Pancreas (tissue), 10 donors: ENCODE measurements at regions not wholly inside any gene's neighbourhood (a gene's known extent, or its start where the extent isn't known, plus 50 kb on each side); places are given as distances from the start of the nearest gene placed in this dataset.
A peak's percentile ranks its signal among the peaks of the same experiment; 100 is the strongest.

Source experiments
- ATAC-seq, 4 donors: fragments of 200-7000 bp; cut with Tn5 transposase; one replicate each; pipeline versions ENCODE4 v1.8.0 to v1.9.1; 2020; ENCODE audit warnings: mild to moderate bottlenecking in 4 of 4, moderate library complexity in 4 of 4
- DNase-seq, 6 donors: peaks; one replicate each; pipeline ENCODE4 v3.0.0-alpha.2; 2020
- FAIRE-seq: peaks from 2 replicates; lab custom pipeline; 2012; peaks lifted over from hg19 to GRCh38; lab: Jason Lieb, UNC
- H3K27ac ChIP-seq, 4 donors: fragments of 200-600 bp; sonication (generic); 1 replicate in 3 of 4; 2 replicates in 1 of 4; pipeline versions ENCODE4 v1.5.0 to v1.8.0; 2020
- H3K27me3 ChIP-seq, 4 donors: fragments of 200-600 bp; one replicate each; pipeline ENCODE4 v1.8.0; 2021
- H3K36me3 ChIP-seq, 3 donors: fragments of 200-600 bp; sonication (generic) in 1 of 3; one replicate each; pipeline versions ENCODE4 v1.5.0 to v1.8.0; 2020 to 2021
- H3K4me1 ChIP-seq, 3 donors: fragments of 200-600 bp; one replicate each; pipeline ENCODE4 v1.8.0; 2021
- H3K4me3 ChIP-seq, 4 donors: fragments of 200-600 bp; sonication (generic) in 2 of 4; one replicate each; pipeline versions ENCODE4 v1.5.0 to v1.8.0; 2020 to 2021
- H3K9me3 ChIP-seq, 4 donors: fragments of 200-600 bp; one replicate each; pipeline ENCODE4 v1.8.0; 2021
- WGBS, 2 donors: extraction: QIAGEN DNeasy Blood & Tissue Kit; methylation state at CpG; one replicate each; pipeline ENCODE4 v1.1.7; 2013; 5-methylcytosine and 5-hydroxymethylcytosine counted together
- intact Hi-C, 3 donors: fragments of 100-400 bp; cut with DNase I; formaldehyde crosslinking; loops; one replicate each; pipeline versions ENCODE4 v1.11.1 to v1.14.2; 2022
- TF ChIP-seq, protein P1 (sequence below), 4 donors: fragments of 200-600 bp; sonication (generic) in 3 of 4; IDR thresholded peaks; one replicate each; pipeline versions ENCODE4 v1.5.0 to v1.8.0; 2021; ENCODE audit warnings: antibody characterized with exemption in 4 of 4
- donor health status: healthy with polysubstance abuse.
- donor health status: DM: no; HTN: no; CAD: no; lungs with moderate emphysema.
- donor health status: DM: no; HTN: no; CAD: no.
- donor health status: control.
- donor health status: control.
- donor health status: Bipolar disorder and iron deficiency.
- donor health status: DM: yes; HTN: yes; CAD: no.
- donor health status: DM: no; HTN: no; CAD: no.
- donor health status: DM: no; HTN: no; CAD: no.
- donor health status: DM: yes; HTN: yes; CAD: no.

DNA sequence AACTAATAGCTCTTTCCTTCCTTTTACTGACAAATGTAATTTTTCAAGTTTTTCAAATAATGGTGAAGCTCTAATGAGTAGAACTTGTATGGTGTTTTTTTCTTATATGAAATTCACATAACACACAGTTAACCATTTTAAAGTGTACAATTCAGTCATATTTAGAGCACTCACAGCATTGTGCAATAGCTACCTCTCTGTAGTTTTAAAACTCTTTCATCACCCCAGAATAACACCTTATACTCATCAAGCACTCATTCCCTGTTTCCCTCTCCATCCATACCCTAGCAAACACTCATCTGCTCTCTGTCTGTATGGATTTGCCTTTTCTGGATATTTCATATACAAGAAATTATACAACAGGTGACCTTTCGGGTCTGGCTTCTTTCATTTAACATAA lies 207.9 kb upstream of the SLC38A2 start:
- Histone ChIP-seq H3K4me3 (no peak overlapping the region), H3K9me3 (no peaks in the 10 kb centered on the region), H3K27ac (no peak overlapping the region), H3K36me3 (no peaks in the 10 kb centered on the region), H3K27me3 (no peaks in the 10 kb centered on the region), H3K4me1 (peaks cover 0 to 13% (median 0%) of the 10 kb centered on the region in 3 donors)
- intact Hi-C loops = no loop called here
- FAIRE-seq = no peak
- WGBS, 2 donors = 93 to 98% methylated on average over 1 of the region's 1 CpG
- TF ChIP-seq, protein P1, sequence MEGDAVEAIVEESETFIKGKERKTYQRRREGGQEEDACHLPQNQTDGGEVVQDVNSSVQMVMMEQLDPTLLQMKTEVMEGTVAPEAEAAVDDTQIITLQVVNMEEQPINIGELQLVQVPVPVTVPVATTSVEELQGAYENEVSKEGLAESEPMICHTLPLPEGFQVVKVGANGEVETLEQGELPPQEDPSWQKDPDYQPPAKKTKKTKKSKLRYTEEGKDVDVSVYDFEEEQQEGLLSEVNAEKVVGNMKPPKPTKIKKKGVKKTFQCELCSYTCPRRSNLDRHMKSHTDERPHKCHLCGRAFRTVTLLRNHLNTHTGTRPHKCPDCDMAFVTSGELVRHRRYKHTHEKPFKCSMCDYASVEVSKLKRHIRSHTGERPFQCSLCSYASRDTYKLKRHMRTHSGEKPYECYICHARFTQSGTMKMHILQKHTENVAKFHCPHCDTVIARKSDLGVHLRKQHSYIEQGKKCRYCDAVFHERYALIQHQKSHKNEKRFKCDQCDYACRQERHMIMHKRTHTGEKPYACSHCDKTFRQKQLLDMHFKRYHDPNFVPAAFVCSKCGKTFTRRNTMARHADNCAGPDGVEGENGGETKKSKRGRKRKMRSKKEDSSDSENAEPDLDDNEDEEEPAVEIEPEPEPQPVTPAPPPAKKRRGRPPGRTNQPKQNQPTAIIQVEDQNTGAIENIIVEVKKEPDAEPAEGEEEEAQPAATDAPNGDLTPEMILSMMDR (IDR thresholded peaks at IDR 0.05) = no peak
- DNase-seq = no peak
- ATAC-seq = no peak

DNA sequence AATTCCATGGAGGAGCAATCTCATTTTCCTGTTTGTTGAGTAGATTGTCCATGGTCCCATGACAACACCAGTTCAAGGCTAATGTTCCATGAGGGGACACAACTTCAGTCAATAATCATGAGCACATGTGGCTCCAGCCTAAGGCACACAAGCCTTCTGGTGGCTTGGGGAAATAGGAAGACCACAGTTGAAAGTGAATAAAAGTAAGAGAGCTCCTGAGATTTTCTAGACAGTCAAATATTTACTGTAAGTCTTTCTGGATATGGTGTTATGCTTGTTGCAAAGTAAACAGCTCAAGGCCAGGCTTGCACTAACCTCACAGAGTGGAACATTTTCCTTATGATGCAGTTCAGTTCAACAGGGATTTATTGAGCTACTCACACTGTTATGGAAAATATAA lies 206.9 kb upstream of the SLC38A2 start:
- no peaks in the 10 kb centered on the region for H3K27me3 ChIP-seq
- intact Hi-C loops = no loop called here
- no peak overlapping the region for H3K4me3 ChIP-seq
- no peak overlapping the region for H3K27ac ChIP-seq
- H3K9me3 ChIP-seq = no peaks in the 10 kb centered on the region
- H3K36me3 ChIP-seq = no peaks in the 10 kb centered on the region
- TF ChIP-seq, protein P1 (IDR thresholded peaks at IDR 0.05) = no peak
- no peak for FAIRE-seq
- peak in 3 of 4 donors; percentile 70 to 96 (median 74) for ATAC-seq
- peaks cover 0 to 13% (median 0%) of the 10 kb centered on the region in 3 donors for H3K4me1 ChIP-seq
- no peak for DNase-seq

DNA sequence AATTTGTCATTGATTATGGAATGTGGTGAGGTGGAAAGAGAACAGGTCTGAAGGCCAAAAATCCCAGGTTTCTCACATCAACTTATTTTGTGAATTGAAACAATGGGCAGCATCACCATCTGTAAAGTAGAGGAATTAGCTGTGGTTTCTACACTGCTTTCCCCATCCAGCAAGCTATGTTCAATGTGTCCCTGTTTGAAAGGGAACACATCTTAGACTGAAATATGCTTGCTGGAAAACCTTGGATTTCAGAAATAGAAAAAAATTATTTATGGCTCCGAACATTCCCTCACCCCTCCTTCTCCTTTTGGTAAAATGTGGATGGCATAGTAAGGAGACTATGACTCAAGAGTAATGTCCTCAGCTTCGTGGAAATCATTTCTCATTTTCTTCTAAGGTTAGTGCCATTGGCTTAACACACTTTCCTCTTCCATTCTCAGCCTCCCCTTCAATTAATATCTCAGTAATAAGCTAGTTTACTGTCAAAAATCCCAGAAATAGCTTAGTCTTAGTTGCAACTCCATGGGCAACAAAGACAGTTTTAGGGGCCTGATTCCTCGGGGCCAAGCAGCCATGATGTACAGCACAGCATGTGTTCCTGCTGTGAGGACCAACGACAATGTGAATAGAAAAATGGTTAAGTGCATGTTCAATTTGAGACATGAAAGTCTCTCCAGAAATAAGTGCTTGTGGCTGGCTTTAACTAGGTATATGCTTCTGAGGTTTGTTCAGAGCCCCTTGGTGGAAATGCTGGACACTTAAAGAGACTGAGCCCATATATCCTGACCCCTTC lies 205.8 kb upstream of the SLC38A2 start:
- Histone ChIP-seq H3K27ac (no peak overlapping the region), H3K4me3 (no peak overlapping the region), H3K27me3 (no peaks in the 10 kb centered on the region), H3K9me3 (no peaks in the 10 kb centered on the region), H3K4me1 (peaks cover 0 to 13% (median 0%) of the 10 kb centered on the region in 3 donors), H3K36me3 (no peaks in the 10 kb centered on the region)
- 85 to 94% methylated on average over 4 of the region's 4 CpGs for WGBS, 2 donors
- ATAC-seq (no peak), FAIRE-seq (no peak), DNase-seq (no peak)
- intact Hi-C loops = no loop called here
- TF ChIP-seq, protein P1 (IDR thresholded peaks at IDR 0.05) = no peak

DNA sequence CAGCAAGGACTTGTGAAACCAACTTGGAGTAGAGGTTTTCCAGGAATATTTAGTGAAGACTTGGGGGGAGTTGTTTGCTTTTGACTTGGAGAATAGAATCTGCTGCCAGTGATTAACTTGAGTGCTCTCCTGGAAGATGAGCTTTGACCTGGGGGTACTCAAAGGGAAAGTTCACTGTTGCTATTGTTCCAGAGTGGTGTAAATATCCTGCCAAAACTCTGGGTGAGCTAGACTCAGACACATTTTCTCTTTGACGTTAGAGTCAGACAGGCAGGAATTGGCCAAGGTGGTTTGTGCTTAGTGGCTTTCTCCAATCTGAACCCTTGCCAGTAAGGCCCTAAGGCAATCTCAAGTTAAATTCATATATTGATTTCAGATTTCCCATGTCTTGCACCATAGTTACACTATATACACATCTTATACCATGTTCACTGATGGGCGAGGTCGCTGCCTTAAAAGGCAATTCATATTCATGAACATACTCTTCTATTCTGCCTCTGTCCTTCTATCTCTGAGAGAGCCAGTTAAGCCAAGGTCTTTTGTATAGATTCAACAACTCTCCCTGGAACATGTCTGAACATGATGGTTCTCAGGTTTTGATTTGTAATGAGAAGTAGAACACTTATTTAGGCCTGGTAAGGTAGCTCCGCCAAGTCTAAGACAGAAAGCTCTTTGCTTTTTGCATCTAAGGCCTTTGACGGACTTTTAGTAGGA lies 204.6 kb upstream of the SLC38A2 start:
- WGBS, 2 donors = 92 to 93% methylated on average over 5 of the region's 5 CpGs

More for the DNA sequence above, 204.6 kb upstream of the SLC38A2 start:
- ATAC-seq (no peak), FAIRE-seq (no peak), DNase-seq (no peak)
- Histone ChIP-seq H3K36me3 (no peaks in the 10 kb centered on the region), H3K27ac (no peak overlapping the region), H3K4me3 (no peak overlapping the region), H3K27me3 (no peaks in the 10 kb centered on the region), H3K4me1 (peaks cover 0 to 13% (median 0%) of the 10 kb centered on the region in 3 donors), H3K9me3 (no peaks in the 10 kb centered on the region)
- TF ChIP-seq, protein P1 (IDR thresholded peaks at IDR 0.05) = no peak
- intact Hi-C loops = no loop called here
